GM21390 (cell line): ENCODE measurements at regions not wholly inside any gene's neighbourhood (a gene's known extent, or its start where the extent isn't known, plus 50 kb on each side); places are given as distances from the start of the nearest gene placed in this dataset.

ENCODE experiments used
- ATAC-seq: cut with Tn5 transposase; IDR thresholded peaks from one replicate; pipeline ENCODE4 v1.9.1; 2021; ENCODE audit not compliant: unreplicated experiment

DNA sequence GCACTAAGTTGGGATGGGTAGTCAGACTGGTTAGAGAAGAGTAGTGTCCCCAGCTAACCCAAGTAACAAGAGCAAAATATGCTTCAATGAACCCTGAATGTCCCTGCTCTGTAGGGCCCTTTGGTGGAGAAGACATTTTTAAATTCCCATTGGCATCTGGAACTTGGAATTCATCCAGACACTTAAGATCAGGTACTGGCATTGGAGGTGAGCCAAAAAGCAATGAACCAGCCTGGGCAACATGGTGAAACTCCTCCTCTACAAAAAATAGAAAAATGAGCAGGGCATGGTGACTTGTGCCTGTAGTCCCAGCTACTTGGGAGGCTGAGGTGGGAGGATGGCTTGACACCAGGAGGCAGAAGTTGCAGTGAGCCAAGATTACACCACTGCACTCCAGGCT is 58.9 kb upstream of the ZNF618 start:
- ATAC-seq, result no peak

DNA sequence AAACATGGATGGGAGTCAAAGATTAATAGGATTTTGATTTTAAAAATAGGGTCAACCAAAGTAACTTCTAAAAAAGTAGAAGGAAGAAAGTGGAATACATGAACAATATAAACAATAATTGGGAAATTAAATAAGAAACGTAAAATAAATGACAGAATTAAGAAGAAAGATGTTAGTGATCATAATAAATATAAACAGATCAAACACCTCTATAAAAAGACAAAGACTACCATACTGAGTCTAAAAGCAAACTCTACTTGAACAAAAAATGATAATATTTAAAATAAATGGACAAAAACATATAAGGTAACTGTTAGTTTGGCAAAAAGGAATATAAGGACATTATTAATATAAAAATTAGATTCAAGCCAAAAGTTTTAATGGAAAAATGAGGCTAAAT is 57.7 kb upstream of the ZNF618 start:
- ATAC-seq, result no peak

DNA sequence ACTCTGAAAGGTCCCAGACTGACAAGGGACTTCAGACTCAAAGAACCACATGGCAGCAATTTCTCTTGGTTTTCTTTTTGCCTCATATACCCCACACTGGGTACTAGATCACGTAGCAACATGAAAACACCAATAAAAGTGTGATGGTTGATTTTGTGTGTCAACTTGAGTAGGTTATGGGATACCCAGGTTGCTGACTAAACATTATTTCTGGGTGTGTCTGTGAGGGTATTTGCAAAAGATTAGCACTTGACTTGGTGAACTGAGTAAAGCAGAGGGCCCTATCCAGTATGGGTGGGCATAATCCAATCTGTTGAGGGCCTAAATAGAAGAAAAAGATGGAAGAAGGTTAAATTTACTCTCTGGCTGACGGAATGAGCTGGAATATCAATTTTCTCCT is 53.8 kb upstream of the ZNF618 start:
- no peak for ATAC-seq

DNA sequence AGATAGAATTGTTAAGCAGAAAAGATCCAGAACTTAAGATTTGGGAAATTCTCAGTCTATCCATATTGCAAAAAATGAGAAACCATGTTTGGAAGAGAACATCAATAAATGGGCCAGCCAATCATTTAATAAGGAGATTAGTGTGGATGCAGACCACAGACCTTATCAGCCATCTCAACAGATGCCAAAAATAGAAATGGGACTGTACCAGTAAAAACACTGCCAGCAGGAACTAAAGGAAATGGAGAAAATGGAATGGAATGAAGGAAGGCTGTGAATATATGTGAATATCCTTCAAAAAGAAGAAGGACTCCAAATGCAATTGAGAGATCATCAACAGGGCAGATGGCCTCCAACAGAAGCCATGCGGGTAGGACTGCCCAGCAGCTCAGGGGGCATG is 52.7 kb upstream of the ZNF618 start:
- no peak for ATAC-seq
